NCI-H128 (cell line): ENCODE measurements at regions not wholly inside any gene's neighbourhood (a gene's known extent, or its start where the extent isn't known, plus 50 kb on each side); places are given as distances from the start of the nearest gene placed in this dataset.

Experiments
- DNase-seq: peaks from one replicate; lab custom pipeline; 2025; ENCODE audit not compliant: unreplicated experiment; lab: John Stamatoyannopoulos, UW

GRCh38 chrX:51798701-51799100 is 55.5 kb downstream of the GSPT2 start:
- DNase-seq: no peak

GRCh38 chrX:51802917-51803688 is 59.9 kb downstream of the GSPT2 start:
- no peak for DNase-seq

GRCh38 chrX:51803833-51804232 is 60.6 kb downstream of the GSPT2 start:
- DNase-seq: no peak

GRCh38 chrX:51804741-51805140 is 61.5 kb downstream of the GSPT2 start:
- DNase-seq: no peak

- DNase-seq: no peak
These were observed 70.7 kb downstream of the GSPT2 start for GRCh38 chrX:51813886-51814460.

GRCh38 chrX:51824061-51824460 is 69.4 kb upstream of the MAGED1 start:
- no peak for DNase-seq

- DNase-seq: no peak
These were observed 68.0 kb upstream of the MAGED1 start for GRCh38 chrX:51825436-51825835.

GRCh38 chrX:51834076-51834475 is 59.3 kb upstream of the MAGED1 start:
- DNase-seq: no peak

- no peak for DNase-seq
These were observed 56.6 kb upstream of the MAGED1 start for GRCh38 chrX:51836823-51837222.

- no peak for DNase-seq
These were observed 56.0 kb upstream of the MAGED1 start for GRCh38 chrX:51837451-51837850.

GRCh38 chrX:51837921-51838320 is 55.5 kb upstream of the MAGED1 start:
- peak; percentile 4 for DNase-seq
